ENCODE measurements at regions not wholly inside any gene's neighbourhood (a gene's known extent, or its start where the extent isn't known, plus 50 kb on each side); places are given as distances from the start of the nearest gene placed in this dataset.

DNA sequence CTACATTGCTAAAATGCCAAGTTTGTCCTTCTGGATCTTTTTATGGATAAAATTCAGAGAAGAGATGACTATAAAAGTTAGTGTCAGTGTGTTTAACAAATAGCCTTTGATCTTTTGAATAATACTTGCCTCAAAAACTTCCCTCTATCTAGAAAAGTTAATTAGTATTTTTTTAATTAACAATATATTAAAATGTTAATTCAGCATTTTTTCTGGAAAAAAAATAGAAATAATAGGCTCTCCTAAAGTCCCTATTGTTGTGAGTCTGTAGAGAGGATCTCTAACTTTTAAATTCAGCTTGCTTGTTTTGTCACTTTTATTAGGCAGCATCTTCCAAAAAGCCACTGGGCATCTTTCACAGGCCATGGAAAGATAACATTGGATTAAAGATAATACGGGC is 435.2 kb upstream of the RASGEF1B start:
- TF ChIP-seq CTCF (conservative IDR thresholded peaks at IDR 0.05 in 1 of 2, IDR thresholded peaks at IDR 0.05 in 1 of 2; ENCODE audit: low read depth in 1 of 2, low read length in 2 of 2) (no peak), EZH2 (IDR thresholded peaks at IDR 0.05; ENCODE audit: low read length, missing control alignments) (no peak)
